ENCODE measurements at regions not wholly inside any gene's neighbourhood (a gene's known extent, or its start where the extent isn't known, plus 50 kb on each side); places are given as distances from the start of the nearest gene placed in this dataset.

- TF ChIP-seq CTCF (IDR thresholded peaks at IDR 0.05; ENCODE audit: low read depth, low read length) (no peak), POLR2A (IDR thresholded peaks at IDR 0.05; ENCODE audit: extremely low read depth, insufficient read length) (no peak)
- TF ChIP-seq, protein P1, sequence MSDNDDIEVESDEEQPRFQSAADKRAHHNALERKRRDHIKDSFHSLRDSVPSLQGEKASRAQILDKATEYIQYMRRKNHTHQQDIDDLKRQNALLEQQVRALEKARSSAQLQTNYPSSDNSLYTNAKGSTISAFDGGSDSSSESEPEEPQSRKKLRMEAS (IDR thresholded peaks at IDR 0.05; ENCODE audit: low read depth, low read length): no peak
Measured at GRCh38 chr1:229870381-229870780, 196.7 kb upstream of the GALNT2 start.

Data from NB4 (cell line).